Upper lobe of right lung (tissue), 1 donor: ENCODE measurements at regions not wholly inside any gene's neighbourhood (a gene's known extent, or its start where the extent isn't known, plus 50 kb on each side); places are given as distances from the start of the nearest gene placed in this dataset.

Source experiments
- ATAC-seq: fragments of 200-7000 bp; cut with Tn5 transposase; one replicate; pipeline ENCODE4 v1.9.1; 2020; ENCODE audit warnings: mild to moderate bottlenecking, moderate library complexity
- DNase-seq: peaks from one replicate; pipeline ENCODE4 v3.0.0-alpha.2; 2020
- H3K27ac ChIP-seq: fragments of 200-600 bp; one replicate; pipeline ENCODE4 v1.8.0; 2022
- H3K27me3 ChIP-seq: fragments of 200-600 bp; one replicate; pipeline ENCODE4 v1.8.0; 2022; ENCODE audit warnings: mild to moderate bottlenecking
- H3K36me3 ChIP-seq: fragments of 200-600 bp; one replicate; pipeline ENCODE4 v1.8.0; 2022
- H3K4me1 ChIP-seq: fragments of 200-600 bp; one replicate; pipeline ENCODE4 v1.8.0; 2022
- H3K4me3 ChIP-seq: fragments of 200-600 bp; one replicate; pipeline ENCODE4 v1.8.0; 2022; ENCODE audit warnings: mild to moderate bottlenecking
- H3K9me3 ChIP-seq: fragments of 200-600 bp; one replicate; pipeline ENCODE4 v1.8.0; 2022
- intact Hi-C: fragments of 100-400 bp; cut with DNase I; formaldehyde crosslinking; loops from one replicate; pipeline ENCODE4 v1.11.0; 2022
- TF ChIP-seq, protein P1 (sequence below): fragments of 200-600 bp; IDR thresholded peaks from one replicate; pipeline ENCODE4 v1.8.0; 2022; ENCODE audit warnings: antibody characterized with exemption
- donor health status: DM: no; HTN: yes; CAD: no; lungs with severe emphysema.

DNA sequence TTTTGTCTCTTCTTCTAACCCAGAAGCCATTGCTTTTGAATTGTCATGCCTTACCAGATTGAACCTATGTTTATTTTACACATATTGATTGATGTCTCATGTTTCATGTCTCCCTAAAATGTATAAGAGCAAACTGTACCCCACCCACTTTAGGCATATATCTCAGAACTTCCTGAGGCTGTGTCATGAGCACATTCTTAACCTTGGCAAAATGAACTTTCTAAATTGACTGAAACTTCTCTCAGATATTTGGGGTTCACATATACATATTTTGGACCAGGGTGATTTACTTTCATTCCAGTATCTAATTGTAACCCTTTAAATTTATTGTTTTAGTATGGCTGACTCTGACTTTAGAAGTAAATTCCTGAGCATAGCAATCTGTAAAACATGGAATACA lies 723.9 kb upstream of the PCDH20 start:
- ATAC-seq: no peak

DNA sequence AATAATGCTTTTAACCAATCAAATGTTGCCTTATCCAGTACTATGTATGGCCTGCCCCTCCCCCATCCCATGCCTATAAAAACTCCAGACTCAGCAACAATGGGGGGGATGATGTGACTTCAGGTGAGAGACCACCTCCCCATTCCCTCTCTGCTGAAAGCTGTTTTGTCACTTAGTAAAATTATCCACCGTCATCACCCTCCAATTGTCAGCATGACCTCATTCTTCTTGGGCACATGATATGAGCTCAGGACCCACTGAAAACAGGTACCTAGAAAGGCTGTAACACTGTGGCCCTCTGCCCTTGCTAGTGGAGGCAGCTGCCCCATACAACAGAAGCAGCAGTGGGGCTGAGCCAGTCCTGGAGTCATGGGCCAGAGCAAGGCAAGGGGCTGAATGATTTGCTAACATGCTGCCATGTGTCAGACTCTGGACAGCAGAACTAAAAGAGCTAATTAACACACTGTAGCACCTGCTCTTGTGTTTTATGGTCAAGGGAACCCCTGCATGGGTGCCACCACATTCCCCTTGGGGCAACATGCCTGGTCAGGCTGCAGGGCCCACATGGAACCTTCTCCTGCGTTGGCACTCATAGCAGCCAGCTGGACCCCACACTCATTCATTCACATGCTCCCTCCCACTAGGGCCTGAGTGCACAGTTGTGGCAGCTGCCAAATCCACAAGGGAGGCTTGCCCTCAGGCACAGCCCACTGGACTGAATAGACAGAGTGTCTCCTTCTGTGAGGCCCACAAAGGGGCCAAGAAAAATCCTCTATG lies 722.2 kb upstream of the PCDH20 start:
- ATAC-seq (no peak), DNase-seq (no peak)
- Histone ChIP-seq H3K4me3 (no peak overlapping the region), H3K27me3 (no peaks in the 10 kb centered on the region), H3K36me3 (no peaks in the 10 kb centered on the region), H3K9me3 (peaks cover 11% of the 10 kb centered on the region), H3K4me1 (no peaks in the 10 kb centered on the region), H3K27ac (no peak overlapping the region)
- intact Hi-C loops: no loop called here
- TF ChIP-seq, protein P1, sequence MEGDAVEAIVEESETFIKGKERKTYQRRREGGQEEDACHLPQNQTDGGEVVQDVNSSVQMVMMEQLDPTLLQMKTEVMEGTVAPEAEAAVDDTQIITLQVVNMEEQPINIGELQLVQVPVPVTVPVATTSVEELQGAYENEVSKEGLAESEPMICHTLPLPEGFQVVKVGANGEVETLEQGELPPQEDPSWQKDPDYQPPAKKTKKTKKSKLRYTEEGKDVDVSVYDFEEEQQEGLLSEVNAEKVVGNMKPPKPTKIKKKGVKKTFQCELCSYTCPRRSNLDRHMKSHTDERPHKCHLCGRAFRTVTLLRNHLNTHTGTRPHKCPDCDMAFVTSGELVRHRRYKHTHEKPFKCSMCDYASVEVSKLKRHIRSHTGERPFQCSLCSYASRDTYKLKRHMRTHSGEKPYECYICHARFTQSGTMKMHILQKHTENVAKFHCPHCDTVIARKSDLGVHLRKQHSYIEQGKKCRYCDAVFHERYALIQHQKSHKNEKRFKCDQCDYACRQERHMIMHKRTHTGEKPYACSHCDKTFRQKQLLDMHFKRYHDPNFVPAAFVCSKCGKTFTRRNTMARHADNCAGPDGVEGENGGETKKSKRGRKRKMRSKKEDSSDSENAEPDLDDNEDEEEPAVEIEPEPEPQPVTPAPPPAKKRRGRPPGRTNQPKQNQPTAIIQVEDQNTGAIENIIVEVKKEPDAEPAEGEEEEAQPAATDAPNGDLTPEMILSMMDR: no peak

More for the DNA sequence above, 723.9 kb upstream of the PCDH20 start:
- no peak overlapping the region for H3K27ac ChIP-seq
- no peak for DNase-seq
- TF ChIP-seq, protein P1: no peak
- H3K4me3 ChIP-seq: no peak overlapping the region
- no peaks in the 10 kb centered on the region for H3K27me3 ChIP-seq
- intact Hi-C loops: no loop called here
- no peaks in the 10 kb centered on the region for H3K36me3 ChIP-seq
- peaks cover 11% of the 10 kb centered on the region for H3K9me3 ChIP-seq
- no peaks in the 10 kb centered on the region for H3K4me1 ChIP-seq

DNA sequence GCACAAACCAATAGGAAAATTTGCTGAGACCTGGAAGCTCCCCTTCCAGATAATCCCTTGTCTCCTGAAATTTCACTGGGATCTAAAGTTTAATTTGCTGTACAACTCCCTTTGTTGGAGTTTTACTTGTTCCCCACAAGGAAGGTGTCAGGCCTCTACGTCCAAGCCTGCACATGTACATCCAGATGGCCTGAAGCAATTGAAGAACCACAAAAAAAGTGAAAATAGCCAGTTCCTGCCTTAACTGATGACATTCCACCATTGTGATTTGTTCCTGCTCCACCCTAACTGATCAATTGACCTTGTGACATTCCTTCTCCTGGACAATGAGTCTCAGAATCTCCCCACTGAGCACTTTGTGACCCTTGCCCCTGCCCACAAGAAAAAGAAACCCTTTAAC lies 716.0 kb upstream of the PCDH20 start:
- ATAC-seq: no peak
- no peaks in the 10 kb centered on the region for H3K36me3 ChIP-seq
- H3K27ac ChIP-seq: no peak overlapping the region
- no peaks in the 10 kb centered on the region for H3K27me3 ChIP-seq
- no peaks in the 10 kb centered on the region for H3K4me1 ChIP-seq
- TF ChIP-seq, protein P1: no peak
- H3K9me3 ChIP-seq: no peaks in the 10 kb centered on the region
- intact Hi-C loops: no loop called here
- H3K4me3 ChIP-seq: no peak overlapping the region
- no peak for DNase-seq

DNA sequence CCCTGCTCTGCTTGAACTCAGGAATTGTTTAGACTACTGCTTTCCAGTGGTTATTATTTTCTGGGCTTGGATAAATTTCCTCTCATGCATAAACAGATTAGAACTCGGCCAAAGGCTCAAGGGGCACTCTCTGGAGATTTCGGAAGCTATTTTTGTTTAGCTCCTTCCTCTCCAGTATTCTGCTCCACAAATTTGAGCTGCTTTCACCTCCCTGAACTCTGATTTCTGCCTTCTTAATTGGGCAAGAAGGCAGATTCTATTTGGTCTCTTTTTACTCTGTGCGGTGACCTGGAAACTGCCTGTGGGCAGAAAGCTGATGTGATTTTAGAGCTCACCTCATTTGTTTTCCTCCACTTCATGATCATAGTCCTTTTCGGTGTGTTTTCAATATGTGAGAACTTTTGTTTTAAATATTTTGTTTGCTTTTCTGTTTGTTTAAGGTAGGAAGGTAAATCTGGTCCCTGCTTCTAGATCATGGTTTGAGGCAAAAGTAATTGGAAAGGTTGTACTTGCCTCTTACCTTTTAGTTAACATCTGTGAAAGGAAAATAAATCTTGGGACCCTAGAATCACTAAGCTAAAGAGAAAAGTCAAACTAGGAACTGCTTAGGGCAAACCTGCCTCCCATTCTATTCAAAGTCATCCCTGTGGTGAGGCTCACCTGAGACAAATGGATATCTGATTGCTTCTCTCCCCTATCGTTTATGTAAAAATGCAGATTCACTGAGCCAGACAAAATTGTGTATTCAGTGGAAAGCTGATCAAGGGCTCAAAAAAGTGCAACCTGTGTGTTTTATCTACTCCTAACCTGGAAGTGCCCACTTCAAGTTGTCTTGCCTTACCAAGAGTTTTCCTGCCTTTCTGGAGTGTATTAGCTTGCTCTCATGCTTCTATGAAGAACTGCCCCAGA lies 714.7 kb upstream of the PCDH20 start:
- Histone ChIP-seq H3K36me3 (no peaks in the 10 kb centered on the region), H3K27ac (no peak overlapping the region), H3K4me1 (no peaks in the 10 kb centered on the region), H3K27me3 (no peaks in the 10 kb centered on the region), H3K9me3 (no peaks in the 10 kb centered on the region), H3K4me3 (no peak overlapping the region)
- TF ChIP-seq, protein P1: no peak
- ATAC-seq (no peak), DNase-seq (no peak)
- intact Hi-C loops: no loop called here

DNA sequence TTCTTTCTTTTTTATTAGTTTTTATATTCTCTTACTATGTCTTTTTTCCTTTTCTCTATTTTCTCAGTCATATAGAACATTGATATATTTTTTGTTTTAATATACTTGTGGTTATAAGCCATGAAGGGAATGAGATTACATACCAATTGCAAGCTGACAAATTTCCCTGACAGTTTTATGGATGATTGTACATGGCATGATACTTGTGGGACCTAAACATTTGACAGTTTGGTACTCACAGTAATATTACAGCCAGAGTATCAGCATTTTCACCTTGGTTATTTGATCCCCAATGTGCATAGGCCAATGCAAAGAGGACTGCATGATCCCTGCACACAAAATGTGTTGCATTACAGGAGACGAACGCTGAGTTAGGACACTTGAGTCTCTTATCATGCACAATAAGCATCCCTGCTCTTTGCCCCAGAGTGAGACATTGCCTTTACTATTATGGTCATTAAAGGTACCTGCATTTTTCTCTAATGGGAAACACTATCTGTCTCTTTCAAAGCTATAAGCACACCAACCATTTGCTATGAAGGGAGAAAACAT lies 713.4 kb upstream of the PCDH20 start:
- H3K27me3 ChIP-seq: no peaks in the 10 kb centered on the region
- no peak overlapping the region for H3K4me3 ChIP-seq
- no peak overlapping the region for H3K27ac ChIP-seq
- no peak for ATAC-seq
- TF ChIP-seq, protein P1: no peak
- intact Hi-C loops: no loop called here
- no peak for DNase-seq
- no peaks in the 10 kb centered on the region for H3K9me3 ChIP-seq
- no peaks in the 10 kb centered on the region for H3K4me1 ChIP-seq
- no peaks in the 10 kb centered on the region for H3K36me3 ChIP-seq
